GM23248 (cell line): ENCODE measurements at regions not wholly inside any gene's neighbourhood (a gene's known extent, or its start where the extent isn't known, plus 50 kb on each side); places are given as distances from the start of the nearest gene placed in this dataset.

Experiments
- EZH2 ChIP-seq: fragments of 200-600 bp; sonication (generic); IDR thresholded peaks from 2 replicates; pipeline ENCODE4 v1.6.1; 2018; ENCODE audit warnings: antibody characterized with exemption, mild to moderate bottlenecking; ENCODE audit not compliant: insufficient read depth, poor library complexity, severe bottlenecking
- EZH2phosphoT487 ChIP-seq: fragments of 200-600 bp; sonication (generic); IDR thresholded peaks from 2 replicates; pipeline ENCODE4 v1.6.1; 2018; ENCODE audit warnings: antibody characterized with exemption, moderate library complexity, mild to moderate bottlenecking, low read depth; ENCODE audit not compliant: insufficient read depth

DNA sequence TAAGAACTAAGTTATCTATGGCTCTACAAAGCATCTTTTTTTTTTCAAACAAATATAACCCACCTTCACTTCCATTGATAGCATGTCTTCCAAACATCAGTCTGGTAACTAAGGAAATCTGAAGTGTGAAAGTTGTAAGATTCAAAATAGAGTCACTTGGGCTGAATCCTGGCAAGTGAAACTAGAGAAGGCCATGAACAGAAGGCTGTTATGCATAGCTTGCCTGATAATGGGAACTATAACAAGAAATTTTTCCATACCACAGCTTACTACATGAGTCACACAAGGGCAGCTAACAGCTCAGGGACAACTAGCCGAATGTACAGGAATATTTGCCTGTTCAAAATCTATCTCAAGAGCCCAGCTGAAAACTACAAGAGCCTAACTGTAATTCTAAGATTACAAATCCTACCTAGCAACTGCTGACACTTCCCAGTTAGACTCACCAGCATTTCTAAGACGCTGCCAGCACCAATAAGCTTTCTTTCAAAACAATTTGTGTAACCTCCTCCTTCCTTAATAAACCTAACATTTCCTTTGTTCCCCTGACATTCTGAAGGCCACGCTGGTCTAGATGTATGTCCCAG lies 1066.5 kb downstream of the PLOD2 start:
- no peak for TF ChIP-seq EZH2
- no peak for TF ChIP-seq EZH2phosphoT487
